GM12878 (cell line): ENCODE measurements at regions not wholly inside any gene's neighbourhood (a gene's known extent, or its start where the extent isn't known, plus 50 kb on each side); places are given as distances from the start of the nearest gene placed in this dataset.

Source experiments
- ATAC-seq: fragments of 200-7000 bp; cut with Tn5 transposase; 3 replicates; pipeline ENCODE4 v1.9.1; 2020; ENCODE audit warnings: mild to moderate bottlenecking, moderate library complexity
- BruUV-seq: library from RNA; stranded (reverse); fragments of 400-500 nt; replicated peaks from 2 replicates; lab custom pipeline; 2021; lab: Mats Ljungman, UMichigan
- CTCF ChIA-PET: fragments of 300-600 bp; sonication (Branson Sonifier 250); formaldehyde crosslinking; extraction: SDS; loops from one replicate; lab custom pipeline; 2021; ENCODE audit warnings: inconsistent platforms; lab: Yijun Ruan, JAX
- POLR2A ChIA-PET: fragments of 350-600 bp; formaldehyde crosslinking; extraction: SDS; loops from one replicate; lab custom pipeline; 2021; ENCODE audit warnings: inconsistent platforms; lab: Charles Lee
- RAD21 ChIA-PET: fragments of 300-600 bp; sonication (Branson Sonifier 250); formaldehyde crosslinking; loops from one replicate; lab custom pipeline; 2023; ENCODE audit warnings: antibody characterized with exemption; ENCODE audit not compliant: unreplicated experiment; lab: Charles Lee
- SMC1A ChIA-PET: fragments of 300-600 bp; sonication (Branson Sonifier 250); formaldehyde crosslinking; loops from one replicate; lab custom pipeline; 2023; ENCODE audit not compliant: unreplicated experiment, uncharacterized antibody; lab: Charles Lee
- DNase-seq: peaks from one replicate; pipeline ENCODE4 v3.0.0-alpha.2; 2011; ENCODE audit warnings: low read depth, low spot score
- FAIRE-seq: peaks from 3 replicates; lab custom pipeline; 2011; peaks lifted over from hg19 to GRCh38; lab: Jason Lieb, UNC
- H2AFZ ChIP-seq: 2 replicates; pipeline ENCODE4 v1.6.0; 2011; ENCODE audit warnings: low read depth, low read length, control low read depth; ENCODE audit not compliant: control insufficient read depth
- H3K27ac ChIP-seq: 2 replicates; pipeline ENCODE4 v1.5.1; 2011; ENCODE audit warnings: control low read depth; ENCODE audit not compliant: control insufficient read depth, insufficient read depth
- H3K27me3 ChIP-seq, 2 experiments: replicated peaks in 1 of 2; 2 replicates each; pipeline versions ENCODE4 v1.6.0 to v1.6.1; 2011; ENCODE audit warnings: low read length in 1 of 2; ENCODE audit not compliant: control insufficient read depth in 2 of 2, insufficient read depth in 2 of 2
- H3K36me3 ChIP-seq, 2 experiments: 2 replicates each; pipeline ENCODE4 v1.5.1; 2011; ENCODE audit warnings: low read length in 1 of 2; ENCODE audit not compliant: control insufficient read depth in 2 of 2, insufficient read depth in 2 of 2
- H3K4me1 ChIP-seq: 2 replicates; pipeline ENCODE4 v1.6.1; 2011; ENCODE audit warnings: mild to moderate bottlenecking, low read length, moderate library complexity, mixed read lengths; ENCODE audit not compliant: control insufficient read depth, insufficient read depth
- H3K4me2 ChIP-seq: 2 replicates; pipeline ENCODE4 v1.6.0; 2011; ENCODE audit warnings: control low read depth; ENCODE audit not compliant: control insufficient read depth, insufficient read depth
- H3K4me3 ChIP-seq: fragments of 200-600 bp; sonication (generic); 2 replicates; pipeline ENCODE4 v1.5.1; 2016
- H3K79me2 ChIP-seq: 2 replicates; pipeline ENCODE4 v1.6.0; 2011; ENCODE audit warnings: low read length; ENCODE audit not compliant: control insufficient read depth, insufficient read depth
- H3K9ac ChIP-seq: 2 replicates; pipeline ENCODE4 v1.8.0; 2011; ENCODE audit warnings: low read length, control low read depth, mixed read lengths; ENCODE audit not compliant: control insufficient read depth, insufficient read depth
- H3K9me3 ChIP-seq: replicated peaks from 3 replicates; pipeline ENCODE4 v1.5.1; 2011; ENCODE audit warnings: mild to moderate bottlenecking, low read length; ENCODE audit not compliant: control insufficient read depth, insufficient read depth
- H4K20me1 ChIP-seq: 2 replicates; pipeline ENCODE4 v1.6.0; 2011; ENCODE audit not compliant: control insufficient read depth, insufficient read depth
- CBX3 ChIP-seq: fragments of 200-600 bp; sonication (generic); IDR thresholded peaks from 2 replicates; pipeline ENCODE4 v1.6.1; 2016; ENCODE audit warnings: low read depth, borderline replicate concordance
- EZH2 ChIP-seq: IDR thresholded peaks from 2 replicates; pipeline ENCODE4 v1.6.1; 2012; ENCODE audit warnings: low read depth, mild to moderate bottlenecking, control low read depth, inconsistent platforms, low read length, borderline replicate concordance; ENCODE audit not compliant: control insufficient read depth
- GABPA ChIP-seq: IDR thresholded peaks from 2 replicates; pipeline ENCODE4 v1.6.1; 2014; ENCODE audit warnings: antibody characterized with exemption, low read depth, mild to moderate bottlenecking, inconsistent platforms
- IRF4 ChIP-seq: IDR thresholded peaks from 2 replicates; pipeline ENCODE4 v1.6.1; 2011; ENCODE audit warnings: low read depth, low read length
- JUND ChIP-seq: IDR thresholded peaks from 2 replicates; pipeline ENCODE4 v1.6.1; 2012; ENCODE audit warnings: low read depth, mild to moderate bottlenecking, low read length, improper control_type of control experiment, moderate library complexity
- KLF5 ChIP-seq: fragments of 450-650 bp; IDR thresholded peaks from 2 replicates; pipeline ENCODE4 v1.6.1; 2014; ENCODE audit warnings: mild to moderate bottlenecking; ENCODE audit not compliant: partially characterized antibody
- LARP7 ChIP-seq: fragments of 450-650 bp; IDR thresholded peaks from 2 replicates; pipeline ENCODE4 v1.6.1; 2017; ENCODE audit warnings: mild to moderate bottlenecking
- NRF1 ChIP-seq: conservative IDR thresholded peaks from 2 replicates; pipeline ENCODE4 v1.6.1; 2011; ENCODE audit warnings: mild to moderate bottlenecking, low read depth, low read length, improper control_type of control experiment
- SKIL ChIP-seq: fragments of 450-650 bp; IDR thresholded peaks from 2 replicates; pipeline ENCODE4 v1.6.1; 2017; ENCODE audit warnings: mild to moderate bottlenecking, low read depth, inconsistent platforms; ENCODE audit not compliant: poor library complexity, severe bottlenecking
- WGBS: methylation state at CpG from one replicate; pipeline ENCODE4 v1.1.6; 2016; ENCODE audit warnings: low lambda C conversion rate; ENCODE audit not compliant: insufficient replicate concordance, insufficient coverage; ENCODE audit errors: missing lambda C conversion rate; 5-methylcytosine and 5-hydroxymethylcytosine counted together
- in situ Hi-C: fragments of 300-500 bp; cut with MboI; formaldehyde crosslinking; loops from 9 replicates; pipeline ENCODE4 v1.14.3; 2018; ENCODE audit warnings: mixed read lengths
- intact Hi-C: fragments of 100-400 bp; cut with micrococcal nuclease; formaldehyde crosslinking; loops from one replicate; pipeline ENCODE4 v1.14.2; 2022; ENCODE audit not compliant: unreplicated experiment
- TF ChIP-seq, protein P1 (sequence below): IDR thresholded peaks from 2 replicates; pipeline ENCODE4 v1.6.1; 2011; ENCODE audit warnings: low read depth, mild to moderate bottlenecking, low read length, moderate library complexity, borderline replicate concordance; ENCODE audit errors: extremely low read depth
- TF ChIP-seq, protein P2 (sequence below): IDR thresholded peaks from 2 replicates; pipeline ENCODE4 v1.6.1; 2011; ENCODE audit warnings: mild to moderate bottlenecking, low read depth, low read length, moderate library complexity; ENCODE audit not compliant: insufficient replicate concordance
- TF ChIP-seq, protein P3 (sequence below): fragments of 450-650 bp; IDR thresholded peaks from 2 replicates; pipeline ENCODE4 v1.6.1; 2017; ENCODE audit warnings: low read depth, mild to moderate bottlenecking, moderate library complexity

DNA sequence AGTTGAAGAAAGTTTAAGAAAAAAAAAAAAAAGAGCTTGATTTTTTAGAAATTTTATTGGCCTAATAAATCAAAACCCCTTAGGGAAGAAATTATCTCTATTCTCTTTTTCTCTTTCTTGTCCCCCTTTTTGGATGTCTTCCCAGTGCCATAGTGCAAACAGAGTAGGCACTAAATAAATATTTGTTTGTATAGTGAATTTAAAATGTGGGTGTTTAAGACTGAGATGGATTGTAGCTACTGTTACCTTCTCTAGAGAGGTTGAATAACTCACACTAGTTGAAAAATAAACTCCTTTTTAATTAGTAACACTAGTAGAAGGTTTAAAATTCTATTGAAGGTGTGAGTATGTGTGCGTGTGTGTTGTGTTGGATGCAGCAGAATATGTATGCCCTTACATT, 783.8 kb downstream of the NXPH1 start:
- FAIRE-seq (no peak), ATAC-seq (no peak), DNase-seq (no peak)
- Histone ChIP-seq H3K27me3 (no peaks in the 10 kb centered on the region), H3K79me2 (no peaks in the 10 kb centered on the region), H4K20me1 (no peaks in the 10 kb centered on the region), H3K9me3 (no peaks in the 10 kb centered on the region), H3K4me1 (no peaks in the 10 kb centered on the region), H3K4me3 (no peak overlapping the region), H2AFZ (no peak overlapping the region), H3K27ac (no peak overlapping the region), H3K4me2 (no peak overlapping the region), H3K9ac (no peak overlapping the region), H3K36me3 (no peaks in the 10 kb centered on the region)
- ChIA-PET CTCF (no interaction called here), POLR2A (no interaction called here), RAD21 (no interaction called here), SMC1A (interaction anchor here (0.6 kb wide), 1 partner anchor 922 kb away, joined by 3 read pairs; no protein-coding TSS in a partner anchor)
- in situ Hi-C loops: no loop called here
- 30% methylated on average over 1 of the region's 1 CpG for WGBS
- BruUV-seq: no TSS peak
- intact Hi-C loops: no loop called here
- TF ChIP-seq LARP7 (no peak), JUND (no peak), KLF5 (no peak), IRF4 (no peak), SKIL (no peak), CBX3 (no peak), NRF1 (no peak), GABPA (no peak), EZH2 (no peak)
- TF ChIP-seq, protein P1, sequence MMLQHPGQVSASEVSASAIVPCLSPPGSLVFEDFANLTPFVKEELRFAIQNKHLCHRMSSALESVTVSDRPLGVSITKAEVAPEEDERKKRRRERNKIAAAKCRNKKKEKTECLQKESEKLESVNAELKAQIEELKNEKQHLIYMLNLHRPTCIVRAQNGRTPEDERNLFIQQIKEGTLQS: no peak
- TF ChIP-seq, protein P2, sequence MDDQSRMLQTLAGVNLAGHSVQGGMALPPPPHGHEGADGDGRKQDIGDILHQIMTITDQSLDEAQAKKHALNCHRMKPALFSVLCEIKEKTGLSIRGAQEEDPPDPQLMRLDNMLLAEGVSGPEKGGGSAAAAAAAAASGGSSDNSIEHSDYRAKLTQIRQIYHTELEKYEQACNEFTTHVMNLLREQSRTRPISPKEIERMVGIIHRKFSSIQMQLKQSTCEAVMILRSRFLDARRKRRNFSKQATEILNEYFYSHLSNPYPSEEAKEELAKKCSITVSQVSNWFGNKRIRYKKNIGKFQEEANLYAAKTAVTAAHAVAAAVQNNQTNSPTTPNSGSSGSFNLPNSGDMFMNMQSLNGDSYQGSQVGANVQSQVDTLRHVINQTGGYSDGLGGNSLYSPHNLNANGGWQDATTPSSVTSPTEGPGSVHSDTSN: no peak
- TF ChIP-seq, protein P3, sequence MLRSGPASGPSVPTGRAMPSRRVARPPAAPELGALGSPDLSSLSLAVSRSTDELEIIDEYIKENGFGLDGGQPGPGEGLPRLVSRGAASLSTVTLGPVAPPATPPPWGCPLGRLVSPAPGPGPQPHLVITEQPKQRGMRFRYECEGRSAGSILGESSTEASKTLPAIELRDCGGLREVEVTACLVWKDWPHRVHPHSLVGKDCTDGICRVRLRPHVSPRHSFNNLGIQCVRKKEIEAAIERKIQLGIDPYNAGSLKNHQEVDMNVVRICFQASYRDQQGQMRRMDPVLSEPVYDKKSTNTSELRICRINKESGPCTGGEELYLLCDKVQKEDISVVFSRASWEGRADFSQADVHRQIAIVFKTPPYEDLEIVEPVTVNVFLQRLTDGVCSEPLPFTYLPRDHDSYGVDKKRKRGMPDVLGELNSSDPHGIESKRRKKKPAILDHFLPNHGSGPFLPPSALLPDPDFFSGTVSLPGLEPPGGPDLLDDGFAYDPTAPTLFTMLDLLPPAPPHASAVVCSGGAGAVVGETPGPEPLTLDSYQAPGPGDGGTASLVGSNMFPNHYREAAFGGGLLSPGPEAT: no peak
